K562 (cell line): ENCODE measurements at regions not wholly inside any gene's neighbourhood (a gene's known extent, or its start where the extent isn't known, plus 50 kb on each side); places are given as distances from the start of the nearest gene placed in this dataset.

Experiments used
- ATAC-seq: fragments of 200-7000 bp; cut with Tn5 transposase; 3 replicates; pipeline ENCODE4 v1.9.1; 2020; ENCODE audit warnings: moderate library complexity
- BruUV-seq: library from RNA; stranded (reverse); fragments of 400-500 nt; replicated peaks from 2 replicates; lab custom pipeline; 2021; lab: Mats Ljungman, UMichigan
- CTCF ChIA-PET: fragments of 300-600 bp; formaldehyde crosslinking; extraction: SDS; loops from one replicate; lab custom pipeline; 2021; ENCODE audit warnings: low intra/inter-chr PET ratio; lab: Yijun Ruan, JAX
- POLR2A ChIA-PET: fragments of 300-600, 350-650 bp; sonication (Branson Sonifier 250); formaldehyde crosslinking; extraction: SDS; loops from one replicate; lab custom pipeline; 2021; ENCODE audit warnings: antibody characterized with exemption, inconsistent platforms; lab: Yijun Ruan, JAX
- DNase-seq, 4 experiments: peaks; one replicate each; pipeline versions ENCODE4 v3.0.0 to v3.0.0-alpha.2; 2011 to 2018; ENCODE audit warnings: low spot score in 3 of 4, mixed read lengths in 3 of 4; ENCODE audit errors: extremely low read depth in 1 of 4
- FAIRE-seq: peaks from 2 replicates; lab custom pipeline; 2011; peaks lifted over from hg19 to GRCh38; lab: Jason Lieb, UNC
- H2AFZ ChIP-seq: 2 replicates; pipeline ENCODE4 v1.6.0; 2011; ENCODE audit warnings: low read depth, low read length, control low read depth, inconsistent platforms
- H3K27ac ChIP-seq: fragments of 200-600 bp; 3 replicates; pipeline ENCODE4 v1.8.0; 2011; ENCODE audit warnings: low read depth, mild to moderate bottlenecking, control low read depth, inconsistent platforms, low read length, moderate library complexity, mixed read lengths; ENCODE audit errors: extremely low read depth
- H3K27me3 ChIP-seq, 2 experiments: fragments of 300-600 bp in 1 of 2; 2 replicates in 1 of 2; 3 replicates in 1 of 2; pipeline versions ENCODE4 v1.6.0 to v1.8.0; 2011; ENCODE audit warnings: inconsistent platforms in 2 of 2, low read length in 2 of 2, mild to moderate bottlenecking in 1 of 2, mixed read lengths in 1 of 2, moderate library complexity in 1 of 2; ENCODE audit not compliant: control insufficient read depth in 2 of 2, insufficient read depth in 2 of 2
- H3K36me3 ChIP-seq: fragments of 300-600 bp; 3 replicates; pipeline ENCODE4 v1.8.0; 2011; ENCODE audit warnings: mild to moderate bottlenecking, low read length, inconsistent platforms; ENCODE audit not compliant: control insufficient read depth, insufficient read depth
- H3K4me1 ChIP-seq, 2 experiments: fragments of 200-600 bp in 1 of 2; replicated peaks in 1 of 2; 2 replicates in 1 of 2; 3 replicates in 1 of 2; pipeline versions ENCODE4 v1.5.1 to v1.8.0; 2011; ENCODE audit warnings: inconsistent platforms in 2 of 2, low read length in 2 of 2, mild to moderate bottlenecking in 1 of 2, mixed read lengths in 1 of 2, moderate library complexity in 1 of 2; ENCODE audit not compliant: control insufficient read depth in 2 of 2, insufficient read depth in 2 of 2
- H3K4me2 ChIP-seq: 2 replicates; pipeline ENCODE4 v1.6.1; 2011; ENCODE audit warnings: low read length, control low read depth, inconsistent platforms, mixed read lengths; ENCODE audit not compliant: insufficient read depth
- H3K4me3 ChIP-seq: fragments of 200-600 bp; sonication (generic), shearing (Covaris generic); 2 replicates; pipeline ENCODE4 v1.5.1; 2016; ENCODE audit warnings: control low read depth, inconsistent platforms
- H3K79me2 ChIP-seq: fragments of 200-600 bp; 3 replicates; pipeline ENCODE4 v1.8.0; 2011; ENCODE audit warnings: low read length, inconsistent platforms; ENCODE audit not compliant: control insufficient read depth, insufficient read depth
- H3K9ac ChIP-seq, 2 experiments: 2 replicates each; pipeline versions ENCODE4 v1.6.0 to v1.6.1; 2011; ENCODE audit warnings: low read depth in 2 of 2, low read length in 2 of 2, control low read depth in 1 of 2, inconsistent platforms in 1 of 2, mild to moderate bottlenecking in 1 of 2, mixed read lengths in 1 of 2; ENCODE audit not compliant: insufficient read depth in 1 of 2
- H3K9me1 ChIP-seq: one replicate; pipeline ENCODE4 v1.6.0; 2011; ENCODE audit warnings: inconsistent platforms, mild to moderate bottlenecking, low read length, moderate library complexity; ENCODE audit not compliant: control insufficient read depth, insufficient read depth
- H3K9me3 ChIP-seq: replicated peaks from 2 replicates; pipeline ENCODE4 v1.5.1; 2011; ENCODE audit warnings: low read depth, low read length, inconsistent platforms; ENCODE audit not compliant: control insufficient read depth, insufficient read depth
- H4K20me1 ChIP-seq: replicated peaks from 2 replicates; pipeline ENCODE4 v1.6.1; 2011; ENCODE audit warnings: low read length, inconsistent platforms, mixed read lengths; ENCODE audit not compliant: control insufficient read depth, insufficient read depth
- CSDE1 ChIP-seq, 2 experiments: fragments of 450-650 bp; IDR thresholded peaks; 2 replicates each; pipeline ENCODE4 v1.6.1; 2016; ENCODE audit warnings: mild to moderate bottlenecking in 1 of 2
- LARP7 ChIP-seq: fragments of 450-650 bp; IDR thresholded peaks from 2 replicates; pipeline ENCODE4 v1.6.1; 2016
- MCM5 ChIP-seq: fragments of 450-650 bp; IDR thresholded peaks from 2 replicates; pipeline ENCODE4 v1.6.1; 2016; ENCODE audit warnings: low read depth
- NR1H2 ChIP-seq: sonication (generic); formaldehyde crosslinking; IDR thresholded peaks from 2 replicates; pipeline ENCODE4 v1.4.0; 2020; ENCODE audit warnings: mild to moderate bottlenecking, missing genetic modification reagents
- SRSF3 ChIP-seq: fragments of 200-400 bp; formaldehyde crosslinking; IDR thresholded peaks from 2 replicates; pipeline ENCODE4 v1.6.1; 2016; ENCODE audit warnings: mild to moderate bottlenecking, low read length, moderate library complexity; ENCODE audit not compliant: insufficient read depth
- TCFL5 ChIP-seq: fragments of 250-450 bp; sonication (Bioruptor Pico); conservative IDR thresholded peaks from 2 replicates; pipeline ENCODE4 v1.6.1; 2021; ENCODE audit warnings: mild to moderate bottlenecking, moderate library complexity, matching md5 sums
- ZKSCAN8 ChIP-seq: fragments of 200-800 bp; sonication (Bioruptor generic); IDR thresholded peaks from 2 replicates; pipeline ENCODE4 v1.6.1; 2016; ENCODE audit warnings: missing genetic modification characterization, missing compliant biosample characterization
- ZNF133 ChIP-seq: fragments of 250-450 bp; sonication (Bioruptor Pico); IDR thresholded peaks from 2 replicates; pipeline ENCODE4 v1.4.0; 2020; ENCODE audit warnings: mild to moderate bottlenecking
- ZNF3 ChIP-seq: fragments of 250-450 bp; sonication (Bioruptor Pico); IDR thresholded peaks from 2 replicates; pipeline ENCODE4 v1.5.0; 2021; ENCODE audit warnings: mild to moderate bottlenecking, moderate library complexity
- ZNF311 ChIP-seq: fragments of 250-450 bp; sonication (Bioruptor Pico); IDR thresholded peaks from 2 replicates; pipeline ENCODE4 v1.4.0; 2020; ENCODE audit warnings: mild to moderate bottlenecking, moderate library complexity
- WGBS: fragments of 100-300 bp; shearing (Covaris generic); methylation state at CpG from one replicate; pipeline ENCODE4 v1.1.6; 2016; ENCODE audit warnings: low coverage, mixed read lengths; ENCODE audit not compliant: insufficient coverage; ENCODE audit errors: missing lambda C conversion rate; 5-methylcytosine and 5-hydroxymethylcytosine counted together
- in situ Hi-C: fragments of 300-500 bp; cut with MboI; formaldehyde crosslinking; loops from 4 replicates; pipeline ENCODE4 v1.15.0; 2018; ENCODE audit warnings: inconsistent platforms, mixed read lengths
- intact Hi-C: fragments of 100-400 bp; cut with micrococcal nuclease; formaldehyde crosslinking; loops from 2 replicates; pipeline ENCODE4 v1.14.2; 2022
- TF ChIP-seq, protein P1 (sequence below): sonication (generic); formaldehyde crosslinking; IDR thresholded peaks from 2 replicates; pipeline ENCODE4 v1.4.0; 2020; ENCODE audit warnings: mild to moderate bottlenecking, missing genetic modification reagents
- TF ChIP-seq, protein P2 (sequence below): sonication (generic); formaldehyde crosslinking; IDR thresholded peaks from 2 replicates; pipeline ENCODE4 v1.8.1; 2023; ENCODE audit warnings: mild to moderate bottlenecking, missing genetic modification reagents, moderate library complexity

DNA sequence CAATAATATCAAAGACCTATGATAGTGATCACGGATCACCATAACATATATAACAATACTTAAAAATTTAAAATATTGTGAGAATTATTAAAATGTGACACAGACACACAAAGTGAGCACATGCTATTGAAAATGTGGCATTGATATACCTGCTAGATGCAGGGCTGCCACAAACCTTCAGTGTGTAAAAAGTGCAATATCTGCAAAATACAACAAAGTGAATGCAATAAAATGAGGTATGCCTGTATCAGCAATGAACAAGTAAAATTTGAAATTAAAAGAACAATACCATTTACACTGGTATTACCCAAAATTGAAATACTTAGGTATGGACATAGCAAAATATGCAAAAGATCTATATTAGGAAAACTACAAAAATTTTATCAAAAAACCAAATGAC, 1217.8 kb upstream of the PCDH20 start:
- Histone ChIP-seq H3K4me2 (no peak overlapping the region), H3K9me1 (no peaks in the 10 kb centered on the region), H3K27me3 (no peaks in the 10 kb centered on the region), H3K27ac (no peak overlapping the region), H3K9ac (no peak overlapping the region), H3K9me3 (no peaks in the 10 kb centered on the region), H3K4me1 (no peaks in the 10 kb centered on the region), H4K20me1 (no peaks in the 10 kb centered on the region), H3K36me3 (no peaks in the 10 kb centered on the region), H2AFZ (no peak overlapping the region), H3K4me3 (no peak overlapping the region), H3K79me2 (no peaks in the 10 kb centered on the region)
- BruUV-seq = no TSS peak
- FAIRE-seq (no peak), ATAC-seq (no peak), DNase-seq (no peak)
- TF ChIP-seq, protein P1, sequence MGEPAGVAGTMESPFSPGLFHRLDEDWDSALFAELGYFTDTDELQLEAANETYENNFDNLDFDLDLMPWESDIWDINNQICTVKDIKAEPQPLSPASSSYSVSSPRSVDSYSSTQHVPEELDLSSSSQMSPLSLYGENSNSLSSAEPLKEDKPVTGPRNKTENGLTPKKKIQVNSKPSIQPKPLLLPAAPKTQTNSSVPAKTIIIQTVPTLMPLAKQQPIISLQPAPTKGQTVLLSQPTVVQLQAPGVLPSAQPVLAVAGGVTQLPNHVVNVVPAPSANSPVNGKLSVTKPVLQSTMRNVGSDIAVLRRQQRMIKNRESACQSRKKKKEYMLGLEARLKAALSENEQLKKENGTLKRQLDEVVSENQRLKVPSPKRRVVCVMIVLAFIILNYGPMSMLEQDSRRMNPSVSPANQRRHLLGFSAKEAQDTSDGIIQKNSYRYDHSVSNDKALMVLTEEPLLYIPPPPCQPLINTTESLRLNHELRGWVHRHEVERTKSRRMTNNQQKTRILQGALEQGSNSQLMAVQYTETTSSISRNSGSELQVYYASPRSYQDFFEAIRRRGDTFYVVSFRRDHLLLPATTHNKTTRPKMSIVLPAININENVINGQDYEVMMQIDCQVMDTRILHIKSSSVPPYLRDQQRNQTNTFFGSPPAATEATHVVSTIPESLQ (CRISPR knock-in tag) = no peak
- TF ChIP-seq ZKSCAN8 (CRISPR knock-in tag) = no peak
- TF ChIP-seq MCM5 = no peak
- TF ChIP-seq ZNF311 (CRISPR knock-in tag) = no peak
- no peak for TF ChIP-seq SRSF3
- TF ChIP-seq, protein P2, sequence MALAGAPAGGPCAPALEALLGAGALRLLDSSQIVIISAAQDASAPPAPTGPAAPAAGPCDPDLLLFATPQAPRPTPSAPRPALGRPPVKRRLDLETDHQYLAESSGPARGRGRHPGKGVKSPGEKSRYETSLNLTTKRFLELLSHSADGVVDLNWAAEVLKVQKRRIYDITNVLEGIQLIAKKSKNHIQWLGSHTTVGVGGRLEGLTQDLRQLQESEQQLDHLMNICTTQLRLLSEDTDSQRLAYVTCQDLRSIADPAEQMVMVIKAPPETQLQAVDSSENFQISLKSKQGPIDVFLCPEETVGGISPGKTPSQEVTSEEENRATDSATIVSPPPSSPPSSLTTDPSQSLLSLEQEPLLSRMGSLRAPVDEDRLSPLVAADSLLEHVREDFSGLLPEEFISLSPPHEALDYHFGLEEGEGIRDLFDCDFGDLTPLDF (CRISPR knock-in tag) = no peak
- no peak for TF ChIP-seq ZNF3 (CRISPR knock-in tag)
- no peak for TF ChIP-seq ZNF133
- no peak for TF ChIP-seq LARP7
- TF ChIP-seq CSDE1 (IDR thresholded peaks at IDR 0.05) = no peak
- no peak for TF ChIP-seq TCFL5 (CRISPR knock-in tag)
- no peak for TF ChIP-seq NR1H2 (CRISPR knock-in tag)
- 0% methylated on average over 1 of the region's 1 CpG for WGBS
- ChIA-PET CTCF (no interaction called here), POLR2A (no interaction called here)
- in situ Hi-C loops = no loop called here
- intact Hi-C loops = no loop called here
